ENCODE measurements at regions not wholly inside any gene's neighbourhood (a gene's known extent, or its start where the extent isn't known, plus 50 kb on each side); places are given as distances from the start of the nearest gene placed in this dataset.

DNA sequence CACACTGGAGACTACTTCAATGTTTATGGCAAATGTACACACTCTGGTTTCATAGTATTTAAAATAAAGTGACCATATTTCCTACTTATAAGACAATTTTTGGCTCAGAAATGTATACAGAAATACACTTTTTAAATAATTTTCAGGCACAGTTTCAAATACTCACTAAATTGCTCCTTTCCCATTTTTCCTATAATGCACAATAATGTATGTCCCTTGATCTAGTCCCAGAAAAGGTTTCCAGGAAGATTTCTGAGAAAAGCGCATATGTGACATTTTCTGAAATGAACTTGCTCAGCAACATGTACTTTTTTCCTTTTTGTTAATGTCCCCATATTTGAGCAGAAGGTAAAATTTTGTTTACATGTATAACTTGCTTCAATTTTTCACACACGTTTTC, 591.4 kb downstream of the CD109 start:
- no peak overlapping the region for H3K27ac ChIP-seq
- no peak for TF ChIP-seq ZFX (IDR thresholded peaks at IDR 0.05)
- TF ChIP-seq, protein P1, sequence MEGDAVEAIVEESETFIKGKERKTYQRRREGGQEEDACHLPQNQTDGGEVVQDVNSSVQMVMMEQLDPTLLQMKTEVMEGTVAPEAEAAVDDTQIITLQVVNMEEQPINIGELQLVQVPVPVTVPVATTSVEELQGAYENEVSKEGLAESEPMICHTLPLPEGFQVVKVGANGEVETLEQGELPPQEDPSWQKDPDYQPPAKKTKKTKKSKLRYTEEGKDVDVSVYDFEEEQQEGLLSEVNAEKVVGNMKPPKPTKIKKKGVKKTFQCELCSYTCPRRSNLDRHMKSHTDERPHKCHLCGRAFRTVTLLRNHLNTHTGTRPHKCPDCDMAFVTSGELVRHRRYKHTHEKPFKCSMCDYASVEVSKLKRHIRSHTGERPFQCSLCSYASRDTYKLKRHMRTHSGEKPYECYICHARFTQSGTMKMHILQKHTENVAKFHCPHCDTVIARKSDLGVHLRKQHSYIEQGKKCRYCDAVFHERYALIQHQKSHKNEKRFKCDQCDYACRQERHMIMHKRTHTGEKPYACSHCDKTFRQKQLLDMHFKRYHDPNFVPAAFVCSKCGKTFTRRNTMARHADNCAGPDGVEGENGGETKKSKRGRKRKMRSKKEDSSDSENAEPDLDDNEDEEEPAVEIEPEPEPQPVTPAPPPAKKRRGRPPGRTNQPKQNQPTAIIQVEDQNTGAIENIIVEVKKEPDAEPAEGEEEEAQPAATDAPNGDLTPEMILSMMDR (conservative IDR thresholded peaks at IDR 0.05), result no peak

DNA sequence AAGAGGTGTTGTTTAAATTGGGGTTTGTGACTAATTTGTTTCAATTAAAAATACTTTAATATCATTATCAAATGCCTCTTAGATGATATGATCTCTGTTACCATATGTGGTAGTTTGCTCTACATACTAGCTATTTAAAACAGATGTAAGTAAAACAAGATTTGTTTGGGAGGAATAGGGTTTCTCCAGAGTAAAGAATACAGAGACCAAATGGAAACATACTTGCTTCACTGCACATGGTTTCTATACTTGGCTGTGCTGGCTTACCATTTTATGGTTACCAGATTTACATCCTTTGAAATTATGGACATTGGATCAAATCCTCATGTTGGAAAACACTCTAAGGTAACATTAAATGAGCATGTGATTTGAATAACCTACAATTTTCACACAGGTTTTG, 588.3 kb downstream of the CD109 start:
- H3K27ac ChIP-seq, result no peak overlapping the region
- TF ChIP-seq, protein P1 (conservative IDR thresholded peaks at IDR 0.05), result no peak
- no peak for TF ChIP-seq ZFX (IDR thresholded peaks at IDR 0.05)

DNA sequence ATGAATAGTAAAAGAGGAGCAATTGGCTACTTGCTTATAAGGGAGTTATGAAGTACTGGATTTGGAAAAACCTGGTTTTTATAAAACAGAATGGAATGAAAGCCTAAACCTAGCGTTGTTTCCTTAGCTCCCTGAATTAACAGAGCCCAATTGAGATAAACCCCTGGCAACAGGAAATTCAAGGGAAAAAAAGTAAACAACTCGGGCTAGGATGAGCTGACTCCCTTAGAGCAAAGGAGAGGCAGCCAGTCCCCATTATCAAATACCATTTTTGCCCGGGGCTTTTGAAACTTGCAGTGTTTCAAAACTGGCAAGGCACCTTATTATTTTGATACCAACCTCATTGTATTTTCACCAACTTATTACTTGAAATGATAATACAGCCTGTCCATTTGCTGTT, 587.5 kb downstream of the CD109 start:
- TF ChIP-seq, protein P1 (conservative IDR thresholded peaks at IDR 0.05), result no peak
- no peak for TF ChIP-seq ZFX (IDR thresholded peaks at IDR 0.05)
- H3K27ac ChIP-seq, result no peak overlapping the region

DNA sequence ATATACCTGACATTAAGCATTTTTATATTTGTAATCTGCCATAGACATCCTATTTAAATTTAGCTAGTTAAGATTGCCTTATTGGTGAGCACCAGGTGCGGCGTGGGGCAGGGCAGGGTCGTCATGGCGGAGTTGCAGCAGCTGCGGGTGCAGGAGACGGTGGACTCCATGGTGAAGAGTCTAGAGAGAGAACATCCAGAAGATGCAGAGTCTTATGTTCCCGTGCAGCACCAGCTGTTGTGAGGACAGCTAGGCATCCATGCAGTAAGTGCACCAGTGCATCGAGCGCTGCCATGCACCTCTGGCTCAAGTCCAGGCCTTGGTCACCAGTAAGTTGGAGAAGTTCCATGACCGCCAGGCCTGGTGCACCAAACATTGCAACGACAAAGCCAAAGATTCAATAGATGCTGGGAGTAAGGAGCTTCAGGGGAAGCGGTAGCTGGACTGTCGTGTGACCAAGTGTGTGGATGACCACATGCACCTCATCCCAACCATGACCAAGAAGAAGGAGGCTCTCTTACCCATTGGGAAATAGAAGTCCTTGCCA, 586.2 kb downstream of the CD109 start:
- no peak for TF ChIP-seq ZFX (IDR thresholded peaks at IDR 0.05)
- no peak overlapping the region for H3K27ac ChIP-seq

DNA sequence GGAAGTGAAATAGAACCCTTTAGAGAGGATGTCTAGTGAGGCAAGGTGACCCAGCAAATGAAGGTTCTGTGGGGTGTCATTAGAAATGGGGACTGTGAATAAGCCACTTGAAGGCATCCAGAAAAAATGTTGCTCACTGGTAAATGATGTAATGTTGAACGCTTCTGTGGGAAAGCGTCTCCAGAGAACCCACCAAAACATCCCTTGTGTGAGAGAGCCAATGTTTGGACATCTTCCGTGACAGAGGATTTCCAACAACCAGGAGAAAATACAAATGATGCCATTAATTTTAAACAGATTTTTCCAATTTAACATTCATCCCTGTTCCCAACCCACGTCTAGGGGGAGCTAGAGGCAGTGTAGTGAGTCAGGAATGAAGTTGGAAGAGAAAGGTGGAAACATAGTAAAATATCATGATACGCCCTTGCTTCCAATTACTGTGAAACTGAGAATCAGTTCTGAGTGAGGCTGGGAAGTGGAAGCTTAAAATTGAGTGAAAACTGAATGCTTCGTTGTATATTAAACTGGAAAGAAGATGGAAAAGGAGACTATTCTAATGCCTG, 584.2 kb downstream of the CD109 start:
- no peak overlapping the region for H3K27ac ChIP-seq
- TF ChIP-seq, protein P1 (conservative IDR thresholded peaks at IDR 0.05), result peak; percentile 39
- no peak for TF ChIP-seq ZFX (IDR thresholded peaks at IDR 0.05)

DNA sequence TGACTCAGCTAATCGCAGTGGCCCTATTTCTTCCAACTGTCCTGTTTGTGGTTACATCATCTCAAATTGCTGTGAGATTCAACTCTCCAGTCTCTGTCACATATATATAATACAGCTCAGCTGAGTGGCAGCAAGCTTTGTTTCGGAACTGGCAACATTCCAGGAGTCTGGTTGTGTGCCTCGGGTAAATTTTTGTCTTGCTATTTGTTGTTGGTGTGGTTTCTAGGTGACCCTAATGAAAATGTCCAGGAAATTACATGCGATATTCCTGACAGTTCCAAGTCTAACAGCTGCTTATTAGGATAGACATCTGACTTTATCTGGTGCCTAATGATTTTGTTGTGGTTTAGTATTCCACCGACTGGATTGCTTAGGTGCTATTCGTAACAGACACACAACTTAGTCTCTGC, 581.8 kb downstream of the CD109 start:
- no peak overlapping the region for H3K27ac ChIP-seq
- TF ChIP-seq, protein P1 (conservative IDR thresholded peaks at IDR 0.05), result no peak
- TF ChIP-seq ZFX (IDR thresholded peaks at IDR 0.05), result no peak

DNA sequence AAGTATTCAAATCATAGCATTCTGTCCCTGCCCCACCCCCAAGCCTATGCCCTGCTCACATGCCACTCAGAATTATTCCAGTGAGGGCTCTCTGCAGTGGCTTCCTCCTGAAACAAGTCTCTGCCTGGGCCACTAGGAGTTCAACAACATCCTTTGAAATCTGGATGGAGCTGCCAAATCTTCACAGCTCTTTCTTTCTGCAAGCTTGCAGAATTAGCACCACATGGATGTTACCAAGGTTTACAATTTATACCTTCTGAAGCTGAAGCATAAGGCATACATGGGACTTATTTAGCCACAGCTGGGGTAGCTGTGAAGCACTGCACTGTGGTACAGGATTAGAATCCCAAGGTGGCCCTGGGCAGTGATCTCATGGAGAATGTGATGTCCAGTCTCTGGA, 577.5 kb downstream of the CD109 start:
- no peak overlapping the region for H3K27ac ChIP-seq
- no peak for TF ChIP-seq ZFX (IDR thresholded peaks at IDR 0.05)
- TF ChIP-seq, protein P1 (conservative IDR thresholded peaks at IDR 0.05), result no peak

DNA sequence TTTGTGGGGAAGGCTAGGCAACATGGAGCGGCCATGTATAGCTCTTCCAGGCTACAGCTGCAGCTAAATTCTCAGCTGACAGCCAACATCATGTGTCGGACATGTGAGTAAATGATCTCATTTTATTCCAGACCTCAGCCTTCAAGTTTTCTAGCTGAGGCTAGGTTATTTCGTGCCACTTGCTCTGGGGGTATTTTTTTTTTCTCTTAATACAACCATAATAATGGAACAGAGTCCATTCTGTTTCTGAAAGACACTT, 573.5 kb downstream of the CD109 start:
- no peak overlapping the region for H3K27ac ChIP-seq
- TF ChIP-seq ZFX (IDR thresholded peaks at IDR 0.05), result no peak
- TF ChIP-seq, protein P1 (conservative IDR thresholded peaks at IDR 0.05), result no peak
